ENCODE measurements at regions not wholly inside any gene's neighbourhood (a gene's known extent, or its start where the extent isn't known, plus 50 kb on each side); places are given as distances from the start of the nearest gene placed in this dataset.

DNA sequence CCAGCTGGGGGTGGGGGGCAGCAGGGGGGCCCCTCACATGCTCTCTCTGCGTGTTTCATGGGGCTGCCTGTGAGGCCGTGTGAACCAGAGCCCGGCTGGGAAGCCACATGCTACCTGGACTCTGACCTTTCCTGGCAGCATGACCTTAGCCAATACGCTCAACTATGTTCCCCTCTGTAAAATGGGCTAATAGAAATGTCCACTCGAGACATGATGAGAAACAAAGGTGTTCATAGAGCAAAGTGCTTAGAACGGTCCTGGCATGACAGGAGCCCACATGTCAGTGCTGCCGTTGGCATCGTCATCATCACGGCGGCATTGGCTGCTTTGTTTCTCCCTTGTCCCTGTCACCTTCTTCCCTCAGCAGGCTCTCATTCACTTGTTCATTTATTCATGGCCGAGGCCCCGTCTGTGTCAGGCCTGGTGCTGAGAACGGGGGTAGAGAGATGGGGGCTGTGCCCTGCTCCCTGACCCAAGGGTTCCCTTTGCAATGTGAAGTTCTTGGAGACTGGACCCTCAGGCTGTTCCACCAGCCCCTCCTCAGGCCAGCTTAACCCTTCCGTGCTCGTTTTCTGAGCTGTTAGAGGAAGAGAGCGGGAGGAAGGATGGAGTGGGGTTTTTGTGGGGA is 291.4 kb downstream of the SEC14L1 start:
- DNase-seq (ENCODE audit: low spot score), result no peak

DNA sequence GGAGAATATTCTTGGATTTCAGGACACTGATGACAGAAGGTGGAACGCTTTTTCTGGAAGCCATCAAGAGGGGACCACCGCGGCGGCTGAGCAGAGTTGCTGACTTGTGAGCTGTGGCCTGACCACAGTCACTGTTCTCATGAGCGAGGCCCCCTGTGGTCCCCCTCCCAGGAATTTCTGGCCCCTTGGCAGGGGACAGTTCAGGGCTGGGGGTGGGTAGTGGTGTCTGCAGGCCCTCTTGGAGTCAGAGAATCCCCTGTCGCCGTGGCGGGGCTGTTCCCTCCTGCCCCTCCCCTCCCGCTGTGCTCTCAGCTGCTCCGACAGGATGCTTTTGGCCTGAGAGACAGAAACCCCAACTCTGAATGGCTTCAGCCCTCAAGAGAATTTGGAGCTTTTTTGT is 292.0 kb downstream of the SEC14L1 start:
- DNase-seq (ENCODE audit: low spot score), result no peak

GRCh38 chr17:77433385-77434135 is 292.8 kb downstream of the SEC14L1 start:
- DNase-seq (ENCODE audit: low spot score), result no peak

GRCh38 chr17:77434136-77435114 is 293.7 kb downstream of the SEC14L1 start:
- DNase-seq (ENCODE audit: low spot score), result no peak

GRCh38 chr17:77435272-77436057 is 294.7 kb downstream of the SEC14L1 start:
- no peak for DNase-seq (ENCODE audit: low spot score)

GRCh38 chr17:77436058-77436442 is 295.3 kb downstream of the SEC14L1 start:
- DNase-seq (ENCODE audit: low spot score), result no peak

DNA sequence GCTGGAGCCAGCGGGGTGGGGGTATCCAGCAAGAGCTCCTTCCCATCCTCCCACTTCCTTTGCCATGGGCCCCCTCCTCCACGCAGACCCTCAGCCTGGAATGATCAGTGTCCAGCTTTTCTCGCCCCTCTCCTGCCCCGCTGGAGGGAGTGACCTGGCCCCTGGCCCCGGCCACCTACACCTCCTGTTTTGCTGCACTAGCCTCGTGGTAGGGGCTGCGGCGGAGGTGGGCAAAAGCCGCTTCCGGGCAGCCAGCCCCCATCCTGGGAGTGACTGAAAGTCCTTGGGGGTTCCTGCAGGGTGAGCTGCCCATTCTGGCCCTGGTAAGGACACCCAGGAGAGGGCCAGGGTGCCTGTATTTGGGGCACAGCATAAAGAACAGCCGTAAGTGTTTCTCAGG is 295.7 kb downstream of the SEC14L1 start:
- DNase-seq (ENCODE audit: low spot score), result no peak

DNA sequence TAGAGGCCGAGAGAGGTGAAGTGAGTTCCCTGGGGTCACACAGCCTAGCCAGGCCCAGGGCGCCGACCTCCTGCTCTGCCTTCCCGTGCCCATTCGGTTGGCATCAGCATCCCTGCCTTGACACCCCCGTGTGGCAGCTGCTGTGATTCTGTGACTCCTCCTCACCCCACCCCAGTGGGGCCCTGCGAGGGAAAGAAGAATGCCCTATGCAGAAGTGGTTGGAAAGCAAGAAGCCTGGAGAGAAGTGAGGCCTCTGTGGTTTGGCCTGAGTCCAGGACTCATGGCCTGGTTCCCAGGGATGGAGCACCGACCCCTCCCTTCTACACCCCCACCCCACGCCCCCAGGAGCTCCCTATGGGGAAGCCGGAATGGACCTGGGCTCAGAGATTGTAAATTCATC is 296.2 kb downstream of the SEC14L1 start:
- DNase-seq (ENCODE audit: low spot score), result no peak

DNA sequence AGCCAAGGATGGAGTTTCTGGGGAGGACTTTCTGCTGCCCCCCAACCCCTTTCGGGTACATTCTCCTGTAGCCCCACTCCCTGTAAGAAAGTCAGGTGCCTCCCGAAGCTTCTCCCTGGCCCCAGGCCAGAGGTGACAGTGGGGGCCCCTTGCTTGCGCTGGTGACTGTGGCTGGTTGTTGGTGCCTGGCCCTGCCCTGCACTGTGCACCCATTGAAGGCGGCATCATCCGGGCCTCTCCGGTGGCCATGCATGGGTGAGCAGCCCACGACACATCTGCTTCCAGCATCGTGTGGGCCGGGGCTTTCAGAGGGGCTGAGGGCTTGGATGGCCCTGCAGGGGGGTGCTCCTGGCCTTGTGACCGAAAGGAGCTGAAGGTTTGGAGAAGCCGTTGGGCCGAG is 297.0 kb downstream of the SEC14L1 start:
- DNase-seq (ENCODE audit: low spot score), result no peak

DNA sequence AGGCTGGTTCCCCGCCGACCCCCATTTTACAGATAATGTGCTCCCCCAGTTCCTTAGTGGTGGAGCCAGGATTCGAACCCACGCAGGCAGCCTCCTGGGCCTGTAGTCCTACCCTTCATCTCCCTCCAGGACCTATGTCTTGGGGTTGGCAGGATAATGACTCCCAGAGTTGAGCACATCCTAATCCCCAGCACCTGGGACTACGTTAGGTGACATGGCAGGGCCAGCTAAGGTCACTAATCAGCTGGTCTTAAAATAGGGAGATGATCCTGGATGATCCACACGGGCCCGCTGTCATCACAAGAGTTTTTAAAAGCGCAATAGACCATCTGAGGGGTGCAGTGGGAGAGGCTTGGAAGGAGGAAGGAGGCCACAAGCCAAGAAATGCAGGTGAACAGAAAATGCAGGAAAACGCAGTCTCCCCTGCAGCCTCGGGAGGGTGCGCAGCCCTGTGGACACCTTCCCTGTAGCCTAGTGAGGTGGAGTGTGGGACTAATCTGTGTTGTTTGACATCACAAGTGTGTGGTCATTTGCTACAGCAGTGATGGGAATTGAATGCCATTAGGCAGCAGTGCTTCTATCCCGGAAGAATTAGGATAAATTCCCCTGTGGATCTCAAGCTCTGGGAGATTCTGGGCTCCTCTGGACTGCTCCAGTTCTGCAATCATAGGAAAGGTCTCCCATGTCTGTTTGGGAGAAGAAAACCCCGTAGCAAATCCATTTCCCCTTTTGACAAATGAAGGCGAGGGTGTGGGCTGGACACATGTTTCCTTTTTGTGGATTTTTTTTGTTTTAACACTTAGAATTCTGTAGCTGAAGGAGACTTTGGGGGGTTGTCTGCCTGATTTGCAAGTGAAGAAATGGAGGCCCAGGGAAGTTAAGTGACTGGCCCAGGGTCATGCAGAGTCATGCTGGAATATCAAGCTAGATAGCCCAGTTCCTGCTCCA is 297.7 kb downstream of the SEC14L1 start:
- no peak for DNase-seq (ENCODE audit: low spot score)

- no peak for DNase-seq (ENCODE audit: low spot score)
Measured at GRCh38 chr17:77439189-77440018, 298.6 kb downstream of the SEC14L1 start.

- DNase-seq (ENCODE audit: low spot score), result no peak
Measured at GRCh38 chr17:77440560-77440981, 299.8 kb downstream of the SEC14L1 start.

DNA sequence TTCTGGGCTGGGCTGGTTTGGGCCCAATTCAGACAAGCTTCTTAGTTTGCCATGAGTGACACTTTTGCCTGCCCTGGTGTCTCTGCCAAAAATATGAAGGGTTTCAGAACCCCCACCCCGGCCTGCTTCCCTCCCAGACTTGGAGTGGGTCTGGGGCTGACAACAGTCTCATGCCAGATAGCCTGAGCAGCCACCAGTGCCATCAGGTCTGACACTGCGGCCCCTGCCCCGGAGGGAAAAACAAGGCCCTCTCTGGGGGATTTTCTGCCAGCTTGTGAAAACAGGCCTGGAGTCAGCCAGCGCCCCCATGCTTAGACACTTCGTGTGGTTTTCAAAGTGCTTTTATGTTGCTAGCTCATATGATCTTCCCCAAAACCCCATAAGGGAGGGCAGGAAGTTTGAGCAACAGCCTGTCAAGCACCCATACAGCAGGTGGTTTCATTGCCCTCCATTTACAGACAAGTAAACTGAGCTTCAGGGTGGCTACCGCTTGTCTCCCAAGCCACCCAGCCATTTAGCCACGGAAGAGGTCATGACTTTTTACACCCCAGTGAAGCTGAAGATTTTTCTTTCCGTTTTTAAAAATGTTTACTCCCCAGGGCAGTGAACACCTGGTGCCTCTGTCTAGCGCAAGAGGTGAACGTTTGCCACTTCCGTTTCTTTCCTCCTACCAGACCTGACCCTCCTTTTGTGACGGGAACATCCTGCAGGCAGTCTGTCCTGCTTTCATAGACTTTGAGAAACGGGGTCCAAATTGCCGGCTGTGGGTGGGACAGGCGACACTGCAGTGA is 300.6 kb downstream of the SEC14L1 start:
- DNase-seq (ENCODE audit: low spot score), result peak; percentile 49

GRCh38 chr17:77441940-77442339 is 301.2 kb downstream of the SEC14L1 start:
- no peak for DNase-seq (ENCODE audit: low spot score)

- DNase-seq (ENCODE audit: low spot score), result no peak
Measured at GRCh38 chr17:77442976-77443747, 302.4 kb downstream of the SEC14L1 start.

DNA sequence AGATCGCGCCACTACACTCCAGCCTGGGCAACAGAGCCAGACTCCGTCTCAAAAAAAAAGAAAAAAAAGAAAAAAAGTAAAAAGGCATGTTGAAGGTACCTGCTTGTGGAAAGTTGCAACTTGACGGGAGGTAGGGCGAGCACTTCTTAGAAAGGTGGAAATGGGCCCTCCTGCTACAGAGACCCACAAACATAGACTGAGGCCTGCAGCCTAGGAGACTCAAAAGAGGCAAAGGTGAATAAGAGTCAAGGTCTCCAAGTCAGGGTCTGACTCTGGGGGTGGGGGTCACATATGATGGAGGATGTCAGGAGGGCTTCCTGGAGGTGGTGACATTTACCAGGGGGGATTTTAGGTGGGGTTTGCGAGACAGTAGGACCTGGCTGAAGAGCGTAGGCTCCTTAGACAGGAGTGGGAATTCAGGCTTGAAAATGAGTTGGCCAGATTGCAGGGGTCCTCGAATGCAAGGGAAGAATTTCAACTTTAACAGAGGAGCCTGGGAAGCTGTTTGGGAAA is 303.0 kb downstream of the SEC14L1 start:
- no peak for DNase-seq (ENCODE audit: low spot score)

DNA sequence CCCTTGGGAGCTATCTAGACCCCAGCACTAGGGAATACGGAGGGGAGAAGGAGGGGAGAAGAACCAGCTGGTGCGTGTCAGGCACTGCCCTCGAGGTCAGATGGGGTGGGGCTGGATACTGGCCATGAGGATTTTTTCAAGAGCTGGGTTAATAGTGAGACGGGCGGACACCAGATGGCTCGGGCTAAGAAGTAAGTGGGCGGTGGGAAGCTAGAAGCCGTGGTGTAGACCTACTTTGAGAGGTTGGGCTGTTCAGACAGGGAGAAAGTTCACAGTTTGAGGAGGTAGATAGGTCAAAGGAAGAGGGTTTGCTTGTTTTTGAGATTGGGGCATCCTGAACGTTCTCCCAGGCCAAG is 303.8 kb downstream of the SEC14L1 start:
- DNase-seq (ENCODE audit: low spot score), result no peak

All from SW480 (cell line).